ENCODE measurements at regions not wholly inside any gene's neighbourhood (a gene's known extent, or its start where the extent isn't known, plus 50 kb on each side); places are given as distances from the start of the nearest gene placed in this dataset.
"Not testable (repeated sequence)": the region's sequence is repeated elsewhere in the genome, so short reads cannot be mapped to it uniquely, and the experiment has no call there.

- not testable (repeated sequence) for H3K36me3 Mint-ChIP-seq; H3K4me3 Mint-ChIP-seq; H3K27me3 Mint-ChIP-seq; H3K4me1 Mint-ChIP-seq (ENCODE audit: low read depth); H3K9me3 Mint-ChIP-seq (ENCODE audit: low read depth); H3K27ac Mint-ChIP-seq
Observed at GRCh38 chr3:177709470-177709869, 512.2 kb upstream of the TBL1XR1 start.

- Mint-ChIP-seq H3K27ac (no peak overlapping the region), H3K4me1 (ENCODE audit: low read depth) (no peaks in the 10 kb centered on the region), H3K4me3 (no peak overlapping the region), H3K27me3 (no peaks in the 10 kb centered on the region), H3K36me3 (peaks cover 2% of the 10 kb centered on the region), H3K9me3 (ENCODE audit: low read depth) (no peaks in the 10 kb centered on the region)
Observed at GRCh38 chr3:177710506-177710905, 513.2 kb upstream of the TBL1XR1 start.

GRCh38 chr3:177711637-177712036, 514.4 kb upstream of the TBL1XR1 start:
- H3K4me1 Mint-ChIP-seq (ENCODE audit: low read depth) = no peaks in the 10 kb centered on the region
- peaks cover 2% of the 10 kb centered on the region for H3K36me3 Mint-ChIP-seq
- no peak overlapping the region for H3K4me3 Mint-ChIP-seq
- no peaks in the 10 kb centered on the region for H3K9me3 Mint-ChIP-seq (ENCODE audit: low read depth)
- H3K27ac Mint-ChIP-seq = no peak overlapping the region
- no peaks in the 10 kb centered on the region for H3K27me3 Mint-ChIP-seq

GRCh38 chr3:177713928-177714900, 516.9 kb upstream of the TBL1XR1 start:
- Mint-ChIP-seq H3K36me3 (peaks cover under 1% of the 10 kb centered on the region), H3K27ac (no peak overlapping the region), H3K27me3 (no peaks in the 10 kb centered on the region)

GRCh38 chr3:177714945-177715344, 517.7 kb upstream of the TBL1XR1 start:
- Mint-ChIP-seq H3K4me1 (ENCODE audit: low read depth) (no peaks in the 10 kb centered on the region), H3K27ac (no peak overlapping the region), H3K9me3 (ENCODE audit: low read depth) (no peaks in the 10 kb centered on the region), H3K36me3 (no peaks in the 10 kb centered on the region), H3K27me3 (no peaks in the 10 kb centered on the region), H3K4me3 (no peak overlapping the region)

More at GRCh38 chr3:177713928-177714900, 516.9 kb upstream of the TBL1XR1 start:
- Mint-ChIP-seq H3K4me1 (ENCODE audit: low read depth) (no peaks in the 10 kb centered on the region), H3K4me3 (no peak overlapping the region), H3K9me3 (ENCODE audit: low read depth) (no peaks in the 10 kb centered on the region)

GRCh38 chr3:177715980-177716379, 518.7 kb upstream of the TBL1XR1 start:
- H3K27me3 Mint-ChIP-seq = no peaks in the 10 kb centered on the region
- H3K4me3 Mint-ChIP-seq = no peak overlapping the region
- no peaks in the 10 kb centered on the region for H3K9me3 Mint-ChIP-seq (ENCODE audit: low read depth)
- no peak overlapping the region for H3K27ac Mint-ChIP-seq
- H3K36me3 Mint-ChIP-seq = no peaks in the 10 kb centered on the region
- H3K4me1 Mint-ChIP-seq (ENCODE audit: low read depth) = no peaks in the 10 kb centered on the region

GRCh38 chr3:177720927-177721326, 523.6 kb upstream of the TBL1XR1 start:
- H3K4me3 Mint-ChIP-seq; H3K9me3 Mint-ChIP-seq (ENCODE audit: low read depth); H3K36me3 Mint-ChIP-seq; H3K27me3 Mint-ChIP-seq; H3K27ac Mint-ChIP-seq: not testable (repeated sequence)
- H3K4me1 Mint-ChIP-seq (ENCODE audit: low read depth) = peaks cover 14% of the 10 kb centered on the region

- H3K4me1 Mint-ChIP-seq (ENCODE audit: low read depth) = peaks cover 14% of the 10 kb centered on the region
- no peaks in the 10 kb centered on the region for H3K27me3 Mint-ChIP-seq
- H3K27ac Mint-ChIP-seq = no peak overlapping the region
- H3K9me3 Mint-ChIP-seq (ENCODE audit: low read depth) = no peaks in the 10 kb centered on the region
- no peak overlapping the region for H3K4me3 Mint-ChIP-seq
- no peaks in the 10 kb centered on the region for H3K36me3 Mint-ChIP-seq
Observed at GRCh38 chr3:177721864-177722785, 524.8 kb upstream of the TBL1XR1 start.

- Mint-ChIP-seq H3K36me3 (peaks cover 2% of the 10 kb centered on the region), H3K4me1 (ENCODE audit: low read depth) (peaks cover 14% of the 10 kb centered on the region), H3K27me3 (no peaks in the 10 kb centered on the region), H3K4me3 (no peak overlapping the region), H3K9me3 (ENCODE audit: low read depth) (no peaks in the 10 kb centered on the region), H3K27ac (no peak overlapping the region)
Observed at GRCh38 chr3:177724020-177724638, 526.8 kb upstream of the TBL1XR1 start.

GRCh38 chr3:177725165-177725564, 527.9 kb upstream of the TBL1XR1 start:
- peaks cover 2% of the 10 kb centered on the region for H3K36me3 Mint-ChIP-seq
- H3K9me3 Mint-ChIP-seq (ENCODE audit: low read depth) = no peaks in the 10 kb centered on the region
- peaks cover 14% of the 10 kb centered on the region for H3K4me1 Mint-ChIP-seq (ENCODE audit: low read depth)
- H3K27ac Mint-ChIP-seq = no peak overlapping the region
- H3K27me3 Mint-ChIP-seq = no peaks in the 10 kb centered on the region
- H3K4me3 Mint-ChIP-seq = no peak overlapping the region

GRCh38 chr3:177726807-177727206, 529.5 kb upstream of the TBL1XR1 start:
- Mint-ChIP-seq H3K27me3 (no peaks in the 10 kb centered on the region), H3K9me3 (ENCODE audit: low read depth) (no peaks in the 10 kb centered on the region), H3K27ac (no peak overlapping the region), H3K36me3 (peaks cover 2% of the 10 kb centered on the region), H3K4me1 (ENCODE audit: low read depth) (peaks cover 14% of the 10 kb centered on the region), H3K4me3 (no peak overlapping the region)

GRCh38 chr3:177729956-177730681, 532.8 kb upstream of the TBL1XR1 start:
- Mint-ChIP-seq H3K36me3 (peaks cover 2% of the 10 kb centered on the region), H3K9me3 (ENCODE audit: low read depth) (no peaks in the 10 kb centered on the region), H3K4me1 (ENCODE audit: low read depth) (peaks cover 1% of the 10 kb centered on the region), H3K27ac (no peak overlapping the region), H3K27me3 (no peaks in the 10 kb centered on the region), H3K4me3 (no peak overlapping the region)

GRCh38 chr3:177730814-177731213, 533.5 kb upstream of the TBL1XR1 start:
- no peaks in the 10 kb centered on the region for H3K9me3 Mint-ChIP-seq (ENCODE audit: low read depth)
- H3K27ac Mint-ChIP-seq = no peak overlapping the region
- H3K36me3 Mint-ChIP-seq = peaks cover 2% of the 10 kb centered on the region
- no peaks in the 10 kb centered on the region for H3K27me3 Mint-ChIP-seq
- H3K4me3 Mint-ChIP-seq = no peak overlapping the region
- H3K4me1 Mint-ChIP-seq (ENCODE audit: low read depth) = no peaks in the 10 kb centered on the region

- Mint-ChIP-seq H3K9me3 (ENCODE audit: low read depth) (no peaks in the 10 kb centered on the region), H3K4me3 (no peak overlapping the region), H3K36me3 (peaks cover 2% of the 10 kb centered on the region), H3K27me3 (no peaks in the 10 kb centered on the region), H3K4me1 (ENCODE audit: low read depth) (no peaks in the 10 kb centered on the region), H3K27ac (no peak overlapping the region)
Observed at GRCh38 chr3:177731644-177732268, 534.5 kb upstream of the TBL1XR1 start.

Measured in activated naive CD8-positive, alpha-beta T cell (primary cell).